Brain microvascular endothelial cell (primary cell): ENCODE measurements at regions not wholly inside any gene's neighbourhood (a gene's known extent, or its start where the extent isn't known, plus 50 kb on each side); places are given as distances from the start of the nearest gene placed in this dataset.
"Not testable (repeated sequence)": the region's sequence is repeated elsewhere in the genome, so short reads cannot be mapped to it uniquely, and the experiment has no call there.

Experiments
- DNase-seq: peaks from one replicate; pipeline ENCODE4 v3.0.0-alpha.2; 2020
- H3K27ac ChIP-seq: fragments of 250-450 bp; sonication (Bioruptor Pico); 2 replicates; pipeline ENCODE4 v1.5.1; 2020; ENCODE audit warnings: mild to moderate bottlenecking, moderate library complexity
- H3K27me3 ChIP-seq: fragments of 250-450 bp; sonication (Bioruptor Pico); replicated peaks from 2 replicates; pipeline ENCODE4 v1.5.1; 2020; ENCODE audit warnings: mild to moderate bottlenecking
- H3K36me3 ChIP-seq: fragments of 250-450 bp; sonication (Bioruptor Pico); replicated peaks from 2 replicates; pipeline ENCODE4 v1.5.1; 2020; ENCODE audit warnings: mild to moderate bottlenecking
- H3K4me3 ChIP-seq: 2 replicates; pipeline ENCODE4 v1.5.1; 2011; ENCODE audit warnings: low read depth, mild to moderate bottlenecking, control low read depth, low read length, moderate library complexity
- in situ Hi-C: cut with HindIII; loops from 2 replicates; pipeline ENCODE4 v1.10.0; 2017; ENCODE audit warnings: low sequenced_read_pairs, low pct_ligation_motif_present
- TF ChIP-seq, protein P1 (sequence below): IDR thresholded peaks from 2 replicates; pipeline ENCODE4 v1.5.1; 2011; ENCODE audit warnings: low read depth, mild to moderate bottlenecking, moderate library complexity, low read length, control low read depth, inconsistent platforms; ENCODE audit errors: missing control alignments

GRCh38 chrX:13188731-13189309 is 131.0 kb downstream of the ATXN3L start:
- H3K27ac ChIP-seq = no peak overlapping the region
- TF ChIP-seq, protein P1, sequence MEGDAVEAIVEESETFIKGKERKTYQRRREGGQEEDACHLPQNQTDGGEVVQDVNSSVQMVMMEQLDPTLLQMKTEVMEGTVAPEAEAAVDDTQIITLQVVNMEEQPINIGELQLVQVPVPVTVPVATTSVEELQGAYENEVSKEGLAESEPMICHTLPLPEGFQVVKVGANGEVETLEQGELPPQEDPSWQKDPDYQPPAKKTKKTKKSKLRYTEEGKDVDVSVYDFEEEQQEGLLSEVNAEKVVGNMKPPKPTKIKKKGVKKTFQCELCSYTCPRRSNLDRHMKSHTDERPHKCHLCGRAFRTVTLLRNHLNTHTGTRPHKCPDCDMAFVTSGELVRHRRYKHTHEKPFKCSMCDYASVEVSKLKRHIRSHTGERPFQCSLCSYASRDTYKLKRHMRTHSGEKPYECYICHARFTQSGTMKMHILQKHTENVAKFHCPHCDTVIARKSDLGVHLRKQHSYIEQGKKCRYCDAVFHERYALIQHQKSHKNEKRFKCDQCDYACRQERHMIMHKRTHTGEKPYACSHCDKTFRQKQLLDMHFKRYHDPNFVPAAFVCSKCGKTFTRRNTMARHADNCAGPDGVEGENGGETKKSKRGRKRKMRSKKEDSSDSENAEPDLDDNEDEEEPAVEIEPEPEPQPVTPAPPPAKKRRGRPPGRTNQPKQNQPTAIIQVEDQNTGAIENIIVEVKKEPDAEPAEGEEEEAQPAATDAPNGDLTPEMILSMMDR = no peak
- in situ Hi-C loops = no loop called here
- no peak for DNase-seq
- no peaks in the 10 kb centered on the region for H3K27me3 ChIP-seq
- H3K4me3 ChIP-seq = no peak overlapping the region
- H3K36me3 ChIP-seq = no peaks in the 10 kb centered on the region

DNA sequence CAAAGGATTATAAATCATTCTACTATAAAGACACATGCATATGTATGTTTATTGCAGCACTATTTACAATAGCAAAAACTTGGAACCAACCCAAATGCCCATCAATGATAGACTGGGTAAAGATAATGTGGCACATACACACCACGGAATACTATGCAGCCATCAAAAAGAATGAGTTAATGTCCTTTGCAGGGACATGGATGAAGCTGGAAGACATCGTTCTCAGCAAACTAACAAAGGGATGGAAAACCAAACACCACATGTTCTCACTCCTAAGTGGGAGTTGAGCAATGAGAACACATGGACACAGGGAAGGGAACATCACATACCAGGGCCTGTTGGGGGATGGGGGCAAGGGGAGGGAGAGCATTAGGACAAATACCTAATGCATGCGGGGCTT is 133.2 kb downstream of the ATXN3L start:
- not testable (repeated sequence) for H3K27me3 ChIP-seq

DNA sequence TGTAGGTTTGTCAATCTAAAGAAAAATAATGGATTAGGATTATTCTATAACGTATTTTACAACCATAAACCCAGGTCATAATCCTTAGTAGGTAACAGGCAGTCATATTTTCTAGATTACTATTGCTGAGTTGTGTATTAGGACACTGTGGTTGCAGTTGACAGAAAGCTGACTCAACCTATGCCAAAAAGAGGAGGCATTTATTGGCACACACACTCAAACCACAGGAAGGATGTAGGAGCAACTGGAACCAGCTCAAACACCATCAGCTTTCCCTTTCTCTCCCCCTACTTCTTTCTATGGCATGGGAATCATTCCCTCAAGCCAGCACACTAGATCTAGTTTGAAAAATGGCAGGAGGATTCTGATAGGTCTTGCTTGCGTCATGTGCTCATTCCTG is 136.4 kb upstream of the FAM9C start:
- TF ChIP-seq, protein P1 = no peak
- peak; percentile 3 for DNase-seq
- Histone ChIP-seq H3K27ac (no peak overlapping the region), H3K27me3 (no peaks in the 10 kb centered on the region), H3K4me3 (no peak overlapping the region), H3K36me3 (no peaks in the 10 kb centered on the region)
- in situ Hi-C loops = no loop called here

More for the DNA sequence above, 133.2 kb downstream of the ATXN3L start:
- H3K4me3 ChIP-seq, in situ Hi-C loops, H3K36me3 ChIP-seq, H3K27ac ChIP-seq, DNase-seq: not testable (repeated sequence)

GRCh38 chrX:13179586-13179985 is 135.2 kb upstream of the FAM9C start:
- Histone ChIP-seq H3K27ac (no peak overlapping the region), H3K4me3 (no peak overlapping the region), H3K36me3 (no peaks in the 10 kb centered on the region), H3K27me3 (no peaks in the 10 kb centered on the region)
- no peak for DNase-seq
- in situ Hi-C loops = no loop called here
- TF ChIP-seq, protein P1 = no peak

- H3K27ac ChIP-seq = no peak overlapping the region
- TF ChIP-seq, protein P1 = no peak
- no peak for DNase-seq
- H3K36me3 ChIP-seq = no peaks in the 10 kb centered on the region
- H3K4me3 ChIP-seq = no peak overlapping the region
- H3K27me3 ChIP-seq = no peaks in the 10 kb centered on the region
- in situ Hi-C loops = no loop called here
Observed at GRCh38 chrX:13179100-13179499, 134.7 kb upstream of the FAM9C start.

DNA sequence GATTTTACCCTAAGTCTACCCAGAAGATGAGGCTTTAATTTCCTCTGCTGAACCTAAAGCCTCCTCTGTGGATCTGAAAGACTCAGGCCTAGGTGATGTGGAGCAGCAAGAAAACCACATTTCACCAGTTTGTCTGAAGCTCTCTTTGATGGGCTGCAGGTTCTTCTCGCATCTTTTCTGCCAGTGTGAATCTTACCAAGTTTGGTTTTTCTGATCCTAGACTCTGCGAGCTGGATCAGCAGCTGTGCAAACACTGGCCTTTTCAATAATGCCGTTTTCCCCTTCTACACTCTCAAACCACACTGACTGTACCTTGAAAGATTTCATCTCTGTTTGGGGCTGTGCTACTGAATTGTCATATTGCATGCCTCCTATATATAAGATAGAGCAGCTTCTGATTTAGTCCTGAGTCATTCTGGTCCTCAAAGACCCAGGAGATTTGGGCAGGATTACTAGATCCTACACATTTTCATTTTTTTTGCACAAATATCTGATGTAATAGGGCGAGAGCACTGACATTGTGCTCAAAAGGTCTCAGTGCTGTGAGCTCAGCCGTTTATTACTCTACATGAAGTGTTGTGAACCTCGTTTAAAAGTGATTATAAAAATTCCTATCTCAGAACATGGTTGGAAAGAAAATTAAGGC is 133.6 kb upstream of the FAM9C start:
- in situ Hi-C loops = no loop called here

More for the DNA sequence above, 133.6 kb upstream of the FAM9C start:
- H3K36me3 ChIP-seq = no peaks in the 10 kb centered on the region
- no peaks in the 10 kb centered on the region for H3K27me3 ChIP-seq
- no peak overlapping the region for H3K4me3 ChIP-seq
- no peak for DNase-seq
- no peak overlapping the region for H3K27ac ChIP-seq
- TF ChIP-seq, protein P1 = no peak
